Activated CD8-positive, alpha-beta memory T cell treated with anti-CD3 and anti-CD28 coated beads, Interleukin-2, amount 50 U/mL, for 4 hours (primary cell): ENCODE measurements at regions not wholly inside any gene's neighbourhood (a gene's known extent, or its start where the extent isn't known, plus 50 kb on each side); places are given as distances from the start of the nearest gene placed in this dataset.

Experiments
- DNase-seq: peaks from one replicate; pipeline ENCODE4 v3.0.0-alpha.2; 2020

DNA sequence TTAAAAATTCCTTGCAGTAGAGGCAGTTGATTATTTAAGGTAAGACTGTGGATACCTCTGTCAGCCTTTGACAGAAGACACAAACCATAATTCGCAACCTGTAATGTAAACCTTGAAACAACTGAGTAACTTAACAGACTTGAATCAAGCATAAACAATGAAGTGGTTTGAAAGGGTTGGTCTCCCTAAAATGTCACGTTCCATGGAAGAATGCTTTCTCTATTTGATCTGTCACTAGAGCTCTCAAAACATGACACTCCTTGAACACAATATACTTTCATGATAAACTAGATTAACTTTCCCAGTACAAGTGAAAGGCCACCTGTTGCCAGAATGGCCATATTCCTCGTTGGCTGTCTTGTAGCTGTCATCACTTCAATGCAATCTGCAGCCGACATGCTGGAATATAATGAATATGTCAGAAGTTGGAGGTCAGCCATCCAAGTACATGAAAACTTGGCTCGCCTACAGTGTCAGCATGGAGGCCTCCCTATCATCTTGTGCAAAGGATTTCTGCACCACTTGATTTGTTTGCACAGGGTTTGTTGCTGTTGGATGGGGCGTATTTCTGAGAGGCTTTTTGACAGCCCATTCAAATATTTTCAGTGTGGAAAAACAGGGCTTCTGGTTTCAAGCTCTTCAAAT lies 228.0 kb downstream of the TLE4 start:
- no peak for DNase-seq

DNA sequence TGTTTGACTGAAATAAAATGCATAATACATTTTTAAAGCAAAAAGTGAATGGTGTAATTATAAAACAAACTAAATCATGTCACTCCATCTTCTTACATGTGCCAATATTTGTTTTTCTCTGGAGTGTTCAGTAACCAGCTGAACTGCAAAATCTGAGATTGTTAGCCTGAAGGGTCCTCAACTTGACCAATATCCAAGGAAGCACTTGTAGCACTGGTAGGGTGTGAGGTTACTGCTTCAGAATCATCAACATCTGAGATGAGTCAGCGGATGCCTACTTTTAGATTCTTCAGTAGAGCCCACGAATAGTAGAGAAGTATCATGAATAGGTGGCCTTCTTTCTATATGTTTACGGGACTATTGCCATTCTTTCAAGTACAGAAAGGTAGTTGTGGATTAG lies 226.7 kb downstream of the TLE4 start:
- DNase-seq, result no peak

DNA sequence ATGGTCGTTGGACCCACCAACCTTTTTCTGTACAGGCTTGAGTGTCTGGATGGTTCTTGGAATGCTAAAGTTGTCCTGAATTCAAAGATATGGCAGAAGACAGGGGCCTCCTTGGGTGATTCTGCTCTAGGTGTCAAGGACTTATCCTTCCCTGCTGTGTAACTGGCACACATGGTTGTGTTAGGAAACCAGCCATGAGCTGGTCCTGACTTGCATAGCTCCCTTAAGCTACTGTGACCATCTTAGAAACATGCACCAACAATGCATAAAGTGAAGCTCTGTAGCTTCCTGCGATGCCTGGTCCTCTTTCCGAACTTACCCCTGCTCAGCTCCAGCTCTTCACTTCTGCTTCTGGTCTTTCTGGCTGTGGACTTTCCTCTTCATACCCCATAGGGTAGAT lies 224.6 kb downstream of the TLE4 start:
- no peak for DNase-seq

DNA sequence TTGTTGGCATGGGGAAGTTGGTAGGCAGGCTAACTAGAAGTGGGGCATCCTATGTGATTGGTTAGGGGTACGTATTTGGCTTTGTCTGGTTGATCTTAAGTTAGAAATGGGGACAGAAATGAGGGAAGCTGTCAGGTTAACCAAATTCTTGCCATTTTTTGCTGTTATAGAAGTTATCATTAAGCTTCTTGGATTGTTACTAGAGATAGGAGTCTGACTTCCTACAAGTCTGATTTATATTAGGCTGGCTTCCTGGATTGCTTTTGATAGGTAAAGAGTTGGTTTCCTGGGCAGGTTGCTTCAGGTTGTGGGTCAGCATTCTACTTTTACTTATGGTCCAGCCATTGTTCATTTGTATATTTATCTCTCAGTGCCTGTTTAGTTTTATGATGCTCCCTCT lies 216.9 kb downstream of the TLE4 start:
- DNase-seq, result no peak

DNA sequence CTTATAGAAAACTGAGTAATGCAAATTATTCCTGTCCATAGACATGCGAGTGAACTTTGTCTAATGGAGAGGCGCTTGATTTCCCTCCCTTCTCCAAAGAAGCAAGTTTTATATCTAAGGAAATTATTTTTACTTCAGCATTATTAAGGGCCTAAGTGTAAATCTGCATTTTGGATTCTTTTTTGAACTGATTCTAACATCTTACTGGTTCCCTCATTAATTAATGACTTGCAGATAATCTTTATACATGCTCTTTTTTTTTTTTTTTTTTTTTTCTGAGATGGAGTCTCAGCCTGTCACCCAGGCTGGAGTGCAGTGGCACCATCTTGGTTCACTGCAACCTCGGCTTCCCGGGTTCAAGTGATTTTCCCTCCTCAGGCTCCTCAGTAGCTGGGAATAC lies 209.5 kb downstream of the TLE4 start:
- DNase-seq, result no peak

DNA sequence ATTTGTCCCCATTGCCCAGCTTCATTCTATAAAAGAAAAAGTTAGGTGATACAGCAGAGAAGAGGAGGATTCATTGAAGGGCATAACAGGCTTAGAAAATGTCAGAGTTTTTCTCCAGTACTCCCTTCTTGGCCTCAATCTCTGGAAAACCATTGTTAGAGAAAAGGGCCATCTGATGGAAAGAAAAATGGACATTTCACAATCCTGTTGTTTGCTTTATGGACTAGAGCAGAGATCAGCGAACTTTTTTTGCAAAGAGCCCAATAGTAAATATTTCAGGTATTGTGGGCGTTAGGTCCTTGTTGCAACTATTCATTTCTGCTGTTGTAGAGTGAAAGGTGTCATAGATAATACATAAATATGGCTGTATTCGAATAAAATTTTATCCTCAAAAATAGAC lies 208.8 kb downstream of the TLE4 start:
- no peak for DNase-seq

DNA sequence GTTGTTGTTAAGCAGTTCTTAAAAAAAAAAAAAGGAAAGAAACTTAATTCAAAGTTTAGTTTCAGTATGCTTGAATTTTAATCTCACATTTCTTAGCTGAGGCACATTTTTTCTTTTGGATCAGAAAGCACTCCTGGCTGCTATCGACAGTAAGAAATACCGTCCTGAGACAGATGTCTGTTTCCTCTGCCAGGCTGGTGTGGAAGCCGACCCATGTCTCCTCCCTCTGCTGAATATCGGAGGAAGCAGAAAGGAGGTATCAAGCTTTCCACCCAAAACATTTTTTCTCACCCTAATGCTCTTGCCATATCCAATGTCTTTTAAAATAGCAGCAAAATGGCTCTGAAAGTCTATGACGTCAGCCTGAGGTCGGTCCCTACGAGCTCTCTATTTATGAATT lies 208.1 kb downstream of the TLE4 start:
- DNase-seq, result no peak

DNA sequence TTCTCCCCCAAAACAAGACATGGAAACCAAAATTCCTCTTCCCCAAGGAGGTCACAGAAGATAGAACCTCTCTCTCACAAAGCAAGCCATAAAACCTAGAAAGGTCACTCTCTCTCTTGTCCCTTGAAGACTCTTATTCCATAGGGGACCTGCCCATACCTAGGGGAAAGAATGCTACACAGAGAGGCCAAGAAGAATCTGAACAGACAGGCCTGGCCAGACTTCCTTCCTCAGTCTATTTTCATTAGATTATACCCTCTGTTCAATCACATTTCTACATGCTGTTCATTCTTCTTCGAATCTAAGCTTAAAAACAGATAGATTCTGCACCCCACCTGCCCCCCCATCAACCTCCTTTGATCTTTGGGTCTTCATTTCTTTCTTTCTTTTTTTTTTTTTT lies 206.8 kb downstream of the TLE4 start:
- DNase-seq, result no peak

DNA sequence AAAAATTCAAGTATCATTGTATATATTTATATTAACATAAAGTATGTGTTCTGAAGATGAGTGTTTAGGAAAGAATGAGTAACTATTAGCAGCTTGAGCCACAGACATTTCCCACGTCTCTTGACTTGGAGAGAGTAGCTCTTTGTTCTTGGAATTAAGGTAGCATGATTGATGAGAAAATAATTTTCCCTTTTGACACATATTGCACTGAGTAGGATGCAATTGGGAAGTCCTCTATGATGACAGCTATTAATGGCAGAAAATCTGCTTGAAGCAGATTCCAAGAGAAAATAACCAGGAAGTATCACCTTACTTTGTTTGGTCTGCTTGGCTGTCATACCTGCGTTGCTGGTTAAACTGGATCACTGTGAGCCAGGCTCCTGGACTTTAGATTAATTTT lies 204.8 kb downstream of the TLE4 start:
- no peak for DNase-seq
